ENCODE measurements at regions not wholly inside any gene's neighbourhood (a gene's known extent, or its start where the extent isn't known, plus 50 kb on each side); places are given as distances from the start of the nearest gene placed in this dataset.

GRCh38 chr9:2928411-2928810, 84.5 kb upstream of the PUM3 start:
- Histone ChIP-seq H3K27ac (no peak overlapping the region), H3K36me3 (no peaks in the 10 kb centered on the region), H3K4me1 (no peaks in the 10 kb centered on the region), H3K9me3 (peaks cover 0 to 4% (median 0%) of the 10 kb centered on the region in 4 donors), H3K4me3 (no peak overlapping the region), H3K27me3 (no peaks in the 10 kb centered on the region)
- 81 to 86% methylated on average over 3 of the region's 3 CpGs for WGBS, 2 donors
- no peak for ATAC-seq (ENCODE audit: low FRiP score in 2 of 2)
- no peak for DNase-seq
- TF ChIP-seq POLR2A (IDR thresholded peaks at IDR 0.05) (no peak), POLR2AphosphoS5 (IDR thresholded peaks at IDR 0.05) (no peak), EP300 (IDR thresholded peaks at IDR 0.05) (no peak), CTCF (IDR thresholded peaks at IDR 0.05) (no peak)

GRCh38 chr9:2925016-2925415, 81.1 kb upstream of the PUM3 start:
- WGBS, 2 donors, result 65 to 75% methylated on average over 5 of the region's 5 CpGs
- Histone ChIP-seq H3K27me3 (no peaks in the 10 kb centered on the region), H3K4me3 (no peak overlapping the region), H3K27ac (no peak overlapping the region), H3K4me1 (no peaks in the 10 kb centered on the region), H3K9me3 (peaks cover 0 to 4% (median 0%) of the 10 kb centered on the region in 4 donors), H3K36me3 (no peaks in the 10 kb centered on the region)
- ATAC-seq (ENCODE audit: low FRiP score in 2 of 2) (no peak), DNase-seq (no peak)
- no peak for TF ChIP-seq POLR2A (IDR thresholded peaks at IDR 0.05)
- TF ChIP-seq EP300 (IDR thresholded peaks at IDR 0.05), result no peak
- no peak for TF ChIP-seq POLR2AphosphoS5 (IDR thresholded peaks at IDR 0.05)
- no peak for TF ChIP-seq CTCF (IDR thresholded peaks at IDR 0.05)

- no peaks in the 10 kb centered on the region for H3K4me1 ChIP-seq
- H3K27me3 ChIP-seq, result no peaks in the 10 kb centered on the region
- TF ChIP-seq EP300 (IDR thresholded peaks at IDR 0.05), result no peak
- TF ChIP-seq POLR2AphosphoS5 (IDR thresholded peaks at IDR 0.05), result no peak
- no peak for TF ChIP-seq POLR2A (IDR thresholded peaks at IDR 0.05)
- no peak for DNase-seq
- peaks cover 0 to 4% (median 0%) of the 10 kb centered on the region in 4 donors for H3K9me3 ChIP-seq
- H3K36me3 ChIP-seq, result no peaks in the 10 kb centered on the region
- WGBS, 2 donors, result 73% methylated on average over 3 of the region's 3 CpGs
- H3K27ac ChIP-seq, result no peak overlapping the region
- no peak overlapping the region for H3K4me3 ChIP-seq
- ATAC-seq (ENCODE audit: low FRiP score in 2 of 2), result no peak
Observed at GRCh38 chr9:2924380-2924768, 80.5 kb upstream of the PUM3 start.

- 54 to 60% methylated on average over 5 to 6 of the region's 6 CpGs for WGBS, 2 donors
- no peak overlapping the region for H3K27ac ChIP-seq
- no peaks in the 10 kb centered on the region for H3K36me3 ChIP-seq
- DNase-seq, result no peak
- H3K4me3 ChIP-seq, result no peak overlapping the region
- TF ChIP-seq POLR2AphosphoS5 (IDR thresholded peaks at IDR 0.05) (no peak), CTCF (IDR thresholded peaks at IDR 0.05) (no peak), EP300 (IDR thresholded peaks at IDR 0.05) (no peak), POLR2A (IDR thresholded peaks at IDR 0.05) (no peak)
- H3K27me3 ChIP-seq, result no peaks in the 10 kb centered on the region
- ATAC-seq (ENCODE audit: low FRiP score in 2 of 2), result no peak
- peaks cover 0 to 4% (median 0%) of the 10 kb centered on the region in 4 donors for H3K9me3 ChIP-seq
- no peaks in the 10 kb centered on the region for H3K4me1 ChIP-seq
Observed at GRCh38 chr9:2923766-2924379, 80.0 kb upstream of the PUM3 start.

GRCh38 chr9:2919347-2919746, 75.5 kb upstream of the PUM3 start:
- Histone ChIP-seq H3K4me3 (no peak overlapping the region), H3K4me1 (no peaks in the 10 kb centered on the region), H3K27ac (no peak overlapping the region), H3K27me3 (no peaks in the 10 kb centered on the region), H3K9me3 (no peaks in the 10 kb centered on the region), H3K36me3 (no peaks in the 10 kb centered on the region)
- TF ChIP-seq CTCF (IDR thresholded peaks at IDR 0.05) (no peak), EP300 (IDR thresholded peaks at IDR 0.05) (no peak), POLR2A (IDR thresholded peaks at IDR 0.05) (no peak), POLR2AphosphoS5 (IDR thresholded peaks at IDR 0.05) (no peak)
- WGBS, 2 donors, result 73 to 78% methylated on average over 2 of the region's 2 CpGs
- DNase-seq (no peak), ATAC-seq (ENCODE audit: low FRiP score in 2 of 2) (no peak)
